HG03575 (cell line): ENCODE measurements at regions not wholly inside any gene's neighbourhood (a gene's known extent, or its start where the extent isn't known, plus 50 kb on each side); places are given as distances from the start of the nearest gene placed in this dataset.
"Not testable (repeated sequence)": the region's sequence is repeated elsewhere in the genome, so short reads cannot be mapped to it uniquely, and the experiment has no call there.

Experiments
- ATAC-seq: cut with Tn5 transposase; IDR thresholded peaks from one replicate; pipeline ENCODE4 v1.9.1; 2021; ENCODE audit not compliant: unreplicated experiment, insufficient number of reproducible peaks, low FRiP score; ENCODE audit errors: extremely low read depth

GRCh38 chr5:120345947-120346346, 118.2 kb upstream of the PRR16 start:
- ATAC-seq, result no peak

GRCh38 chr5:120351071-120351470, 113.0 kb upstream of the PRR16 start:
- not testable (repeated sequence) for ATAC-seq

- no peak for ATAC-seq
These were observed 110.0 kb upstream of the PRR16 start for GRCh38 chr5:120354126-120354525.

- ATAC-seq, result no peak
These were observed 105.2 kb upstream of the PRR16 start for GRCh38 chr5:120358949-120359348.

- no peak for ATAC-seq
These were observed 102.2 kb upstream of the PRR16 start for GRCh38 chr5:120361941-120362340.

GRCh38 chr5:120362426-120362825, 101.7 kb upstream of the PRR16 start:
- no peak for ATAC-seq

- no peak for ATAC-seq
These were observed 98.2 kb upstream of the PRR16 start for GRCh38 chr5:120365656-120366446.

GRCh38 chr5:120367896-120368634, 96.0 kb upstream of the PRR16 start:
- ATAC-seq, result no peak

- ATAC-seq, result no peak
These were observed 95.0 kb upstream of the PRR16 start for GRCh38 chr5:120368923-120369715.

- no peak for ATAC-seq
These were observed 91.2 kb upstream of the PRR16 start for GRCh38 chr5:120372899-120373298.

- no peak for ATAC-seq
These were observed 88.9 kb upstream of the PRR16 start for GRCh38 chr5:120375248-120375647.

GRCh38 chr5:120380644-120381043, 83.5 kb upstream of the PRR16 start:
- ATAC-seq, result no peak

- no peak for ATAC-seq
These were observed 81.3 kb upstream of the PRR16 start for GRCh38 chr5:120382833-120383232.

GRCh38 chr5:120386981-120387380, 77.1 kb upstream of the PRR16 start:
- ATAC-seq, result no peak

GRCh38 chr5:120388016-120388781, 75.9 kb upstream of the PRR16 start:
- ATAC-seq, result peak; percentile 81

GRCh38 chr5:120394259-120394658, 69.8 kb upstream of the PRR16 start:
- ATAC-seq, result no peak

GRCh38 chr5:120396186-120396585, 67.9 kb upstream of the PRR16 start:
- ATAC-seq, result no peak

- ATAC-seq, result no peak
These were observed 63.7 kb upstream of the PRR16 start for GRCh38 chr5:120400356-120400755.

GRCh38 chr5:120402606-120403005, 61.5 kb upstream of the PRR16 start:
- ATAC-seq, result no peak
